Right lobe of liver (tissue), 6 donors: ENCODE measurements at regions not wholly inside any gene's neighbourhood (a gene's known extent, or its start where the extent isn't known, plus 50 kb on each side); places are given as distances from the start of the nearest gene placed in this dataset.

Source experiments
- ATAC-seq, 4 donors: fragments of 200-7000 bp; cut with Tn5 transposase; one replicate each; pipeline ENCODE4 v1.9.1; 2020; ENCODE audit warnings: mild to moderate bottlenecking in 4 of 4, moderate library complexity in 4 of 4
- DNase-seq, 3 donors: peaks; one replicate each; pipeline ENCODE4 v3.0.0-alpha.2; 2020
- H3K27ac ChIP-seq, 3 donors: fragments of 200-600 bp; one replicate each; pipeline ENCODE4 v1.8.0; 2022
- H3K27me3 ChIP-seq, 2 donors: fragments of 200-600 bp; one replicate each; pipeline ENCODE4 v1.8.0; 2022
- H3K36me3 ChIP-seq, 4 donors: fragments of 200-600 bp; sonication (generic) in 1 of 4; one replicate each; pipeline versions ENCODE4 v1.5.1 to v1.8.0; 2017 to 2022; ENCODE audit warnings: control low read depth in 1 of 4
- H3K4me1 ChIP-seq, 4 donors: fragments of 200-600 bp; sonication (generic) in 1 of 4; one replicate each; pipeline versions ENCODE4 v1.5.1 to v1.8.0; 2017 to 2022; ENCODE audit warnings: control low read depth in 1 of 4
- H3K4me3 ChIP-seq, 3 donors: fragments of 200-600 bp; one replicate each; pipeline ENCODE4 v1.8.0; 2022
- H3K9me3 ChIP-seq, 4 donors: fragments of 200-600 bp; sonication (generic) in 1 of 4; one replicate each; pipeline versions ENCODE4 v1.5.1 to v1.8.0; 2017 to 2022; ENCODE audit warnings: control low read depth in 1 of 4
- POLR2A ChIP-seq: fragments of 450-650 bp; IDR thresholded peaks from one replicate; pipeline ENCODE4 v1.6.1; 2017; ENCODE audit warnings: antibody characterized with exemption, mild to moderate bottlenecking
- WGBS: methylation state at CpG from one replicate; pipeline ENCODE4 v1.1.6; 2018; ENCODE audit warnings: low coverage, low lambda C conversion rate; ENCODE audit not compliant: insufficient coverage; ENCODE audit errors: missing lambda C conversion rate; 5-methylcytosine and 5-hydroxymethylcytosine counted together
- intact Hi-C, 2 donors: fragments of 100-400 bp; cut with DNase I; formaldehyde crosslinking; loops; one replicate each; pipeline versions ENCODE4 v1.11.2 to v1.14.1; 2022
- TF ChIP-seq, protein P1 (sequence below), 4 donors: fragments of 200-600 bp in 3 of 4; fragments of 450-650 bp in 1 of 4; IDR thresholded peaks; one replicate each; pipeline versions ENCODE4 v1.5.1 to v1.8.0; 2016 to 2022; ENCODE audit warnings: antibody characterized with exemption in 4 of 4, mild to moderate bottlenecking in 2 of 4
- donor health status: DM: no; HTN: yes; CAD: no.
- donor health status: DM: no; HTN: no; CAD: no.
- donor health status: DM: no; HTN: no; CAD: no.
- donor health status: DM: no; HTN: yes; CAD: no.
- donor health status: DM: no; HTN: yes; CAD: no.

DNA sequence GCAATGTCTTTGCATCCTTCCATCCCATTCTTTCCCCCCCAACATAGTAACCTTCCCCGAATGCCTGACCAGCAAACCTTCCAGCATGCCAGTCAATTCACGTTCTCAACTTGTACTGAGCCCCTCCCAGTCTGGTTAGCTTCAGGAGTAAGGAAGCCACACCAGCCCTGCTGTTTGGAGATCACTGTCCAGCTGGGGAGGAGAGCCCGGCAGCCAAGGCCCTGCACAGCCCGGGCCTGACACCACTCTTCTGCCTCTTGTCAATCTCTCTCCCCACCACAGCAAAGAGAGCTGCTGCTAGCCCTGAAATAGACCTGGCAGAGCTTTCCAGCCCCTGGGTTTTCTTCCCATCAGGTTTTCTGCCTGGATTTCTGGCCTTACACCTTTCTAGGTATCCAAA is 185.8 kb upstream of the ID2 start:
- peaks cover 0 to 40% (median 6%) of the 10 kb centered on the region in 4 donors for H3K4me1 ChIP-seq
- 75% methylated on average over 2 of the region's 4 CpGs for WGBS
- intact Hi-C loops: no loop called here
- H3K4me3 ChIP-seq: no peak overlapping the region
- no peaks in the 10 kb centered on the region for H3K36me3 ChIP-seq
- no peak for DNase-seq
- TF ChIP-seq, protein P1, sequence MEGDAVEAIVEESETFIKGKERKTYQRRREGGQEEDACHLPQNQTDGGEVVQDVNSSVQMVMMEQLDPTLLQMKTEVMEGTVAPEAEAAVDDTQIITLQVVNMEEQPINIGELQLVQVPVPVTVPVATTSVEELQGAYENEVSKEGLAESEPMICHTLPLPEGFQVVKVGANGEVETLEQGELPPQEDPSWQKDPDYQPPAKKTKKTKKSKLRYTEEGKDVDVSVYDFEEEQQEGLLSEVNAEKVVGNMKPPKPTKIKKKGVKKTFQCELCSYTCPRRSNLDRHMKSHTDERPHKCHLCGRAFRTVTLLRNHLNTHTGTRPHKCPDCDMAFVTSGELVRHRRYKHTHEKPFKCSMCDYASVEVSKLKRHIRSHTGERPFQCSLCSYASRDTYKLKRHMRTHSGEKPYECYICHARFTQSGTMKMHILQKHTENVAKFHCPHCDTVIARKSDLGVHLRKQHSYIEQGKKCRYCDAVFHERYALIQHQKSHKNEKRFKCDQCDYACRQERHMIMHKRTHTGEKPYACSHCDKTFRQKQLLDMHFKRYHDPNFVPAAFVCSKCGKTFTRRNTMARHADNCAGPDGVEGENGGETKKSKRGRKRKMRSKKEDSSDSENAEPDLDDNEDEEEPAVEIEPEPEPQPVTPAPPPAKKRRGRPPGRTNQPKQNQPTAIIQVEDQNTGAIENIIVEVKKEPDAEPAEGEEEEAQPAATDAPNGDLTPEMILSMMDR (IDR thresholded peaks at IDR 0.05): no peak
- no peak for TF ChIP-seq POLR2A
- ATAC-seq: no peak
- H3K27ac ChIP-seq: no peak overlapping the region
- no peaks in the 10 kb centered on the region for H3K27me3 ChIP-seq
- H3K9me3 ChIP-seq: no peaks in the 10 kb centered on the region

DNA sequence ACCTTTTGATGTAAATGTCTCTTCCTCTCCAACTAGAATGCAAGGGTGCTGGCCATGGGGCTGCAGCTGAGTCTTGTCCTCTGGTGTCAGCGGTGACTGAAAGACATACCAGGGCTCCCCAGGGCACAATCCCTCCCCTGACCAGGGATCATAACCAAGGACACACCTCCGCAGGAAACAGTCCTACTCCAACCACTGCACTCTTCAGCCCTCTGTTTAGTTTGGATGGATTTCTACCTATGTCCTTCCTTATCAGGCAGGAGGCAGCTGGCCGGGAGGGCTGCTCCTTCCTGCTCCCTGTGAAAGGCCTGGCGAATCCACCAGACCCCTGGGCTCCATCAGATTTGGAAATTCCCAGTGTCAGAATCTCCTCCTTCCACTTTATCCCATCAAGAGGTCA is 185.2 kb upstream of the ID2 start:
- no peak for DNase-seq
- TF ChIP-seq, protein P1 (IDR thresholded peaks at IDR 0.05): no peak
- TF ChIP-seq POLR2A: no peak
- peaks cover 0 to 38% (median 7%) of the 10 kb centered on the region in 4 donors for H3K4me1 ChIP-seq
- H3K27me3 ChIP-seq: no peaks in the 10 kb centered on the region
- 69% methylated on average over 4 of the region's 4 CpGs for WGBS
- H3K9me3 ChIP-seq: no peaks in the 10 kb centered on the region
- H3K27ac ChIP-seq: no peak overlapping the region
- H3K36me3 ChIP-seq: no peaks in the 10 kb centered on the region
- peak in 1 of 4 donors; percentile 10 for ATAC-seq
- no peak overlapping the region for H3K4me3 ChIP-seq
- intact Hi-C loops: no loop called here

DNA sequence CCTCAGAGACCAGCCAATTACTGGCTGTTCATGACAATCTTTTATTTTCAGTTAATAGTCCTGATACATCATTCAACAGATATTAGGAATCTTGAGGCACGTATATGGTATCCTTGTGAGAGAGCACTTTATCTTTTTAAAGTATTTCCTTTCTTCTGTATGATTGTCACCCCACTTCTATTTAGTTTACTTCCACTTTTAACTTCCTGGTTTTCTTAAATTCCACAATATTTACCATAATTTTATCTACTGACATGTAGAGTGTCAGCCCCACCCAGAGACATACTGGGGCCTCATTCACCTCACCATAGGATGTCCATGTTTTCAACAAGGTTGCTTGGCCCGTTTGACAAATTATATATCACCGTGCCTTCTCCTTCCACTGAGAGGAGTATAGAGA is 182.9 kb upstream of the ID2 start:
- DNase-seq (no peak), ATAC-seq (no peak)
- TF ChIP-seq, protein P1 (IDR thresholded peaks at IDR 0.05): no peak
- no peak for TF ChIP-seq POLR2A
- H3K4me1 ChIP-seq: peaks cover 0 to 15% (median 7%) of the 10 kb centered on the region in 4 donors
- H3K36me3 ChIP-seq: no peaks in the 10 kb centered on the region
- no peaks in the 10 kb centered on the region for H3K27me3 ChIP-seq
- intact Hi-C loops: no loop called here
- no peak overlapping the region for H3K27ac ChIP-seq
- H3K4me3 ChIP-seq: no peak overlapping the region
- WGBS: 84% methylated on average over 3 of the region's 3 CpGs
- H3K9me3 ChIP-seq: no peaks in the 10 kb centered on the region

DNA sequence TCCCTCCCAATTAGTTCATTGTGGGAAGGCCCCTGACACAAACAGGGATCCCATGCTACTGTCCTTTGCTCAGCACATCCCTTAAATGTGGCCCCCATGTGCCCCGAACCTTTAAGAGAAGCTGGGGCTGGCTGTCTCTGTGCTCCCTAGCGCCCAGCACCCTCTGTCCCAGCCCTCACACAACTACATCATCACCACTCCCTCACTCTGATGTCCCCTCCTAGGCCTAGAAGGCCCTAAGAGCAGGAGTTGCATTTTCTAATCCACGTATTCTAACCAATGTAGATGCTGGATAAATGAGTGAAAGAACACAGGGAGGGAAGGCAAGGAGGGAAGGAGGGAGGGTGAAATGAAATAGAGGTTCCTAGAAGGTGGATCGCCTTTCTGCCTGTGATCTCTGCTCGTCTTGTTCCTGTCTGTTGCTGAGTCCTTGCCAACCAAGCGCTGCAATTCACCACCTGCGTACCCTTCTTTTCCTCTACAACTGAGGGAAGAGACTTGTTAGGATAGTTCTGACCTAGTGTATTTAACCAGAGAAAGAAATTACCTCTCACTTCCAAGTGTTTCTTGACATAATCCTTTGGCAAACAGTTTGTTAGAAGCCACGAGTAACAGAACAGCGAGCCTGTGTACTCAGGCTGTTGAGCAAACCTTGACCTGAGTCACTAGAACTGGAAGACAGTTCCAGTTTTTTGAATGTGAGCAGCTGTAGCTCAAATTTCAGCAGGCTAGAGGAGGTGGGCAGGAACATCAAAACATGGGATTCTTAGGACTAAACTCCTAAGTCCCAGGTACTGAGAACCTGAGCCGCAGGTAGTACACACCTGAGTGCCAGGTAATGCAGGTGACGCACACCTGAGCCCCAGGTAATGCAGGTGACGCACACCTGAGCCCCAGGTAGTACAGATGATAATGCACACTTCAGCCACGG is 181.5 kb upstream of the ID2 start:
- Histone ChIP-seq H3K27ac (peak overlapping the region in 2 of 3 donors; percentile 31 to 51), H3K4me3 (no peak overlapping the region), H3K36me3 (no peaks in the 10 kb centered on the region), H3K9me3 (no peaks in the 10 kb centered on the region), H3K27me3 (no peaks in the 10 kb centered on the region), H3K4me1 (peaks cover 0 to 15% (median 6%) of the 10 kb centered on the region in 4 donors)
- DNase-seq (no peak), ATAC-seq (peak; percentile 86 to 92 (median 90))
- TF ChIP-seq, protein P1 (IDR thresholded peaks at IDR 0.05): no peak
- TF ChIP-seq POLR2A: no peak
- 53% methylated on average over 10 of the region's 13 CpGs for WGBS
- intact Hi-C loops: no loop called here
